Glutamatergic neuron (in vitro differentiated cells): ENCODE measurements at regions not wholly inside any gene's neighbourhood (a gene's known extent, or its start where the extent isn't known, plus 50 kb on each side); places are given as distances from the start of the nearest gene placed in this dataset.

ENCODE experiments used
- DNase-seq: peaks from one replicate; pipeline ENCODE4 v3.0.0; 2022
- H3K27ac Mint-ChIP-seq: one replicate; pipeline ENCODE4 v1.8.0; 2020; ENCODE audit warnings: mild to moderate bottlenecking, mixed read lengths, inconsistent platforms; ENCODE audit not compliant: unreplicated experiment
- H3K27me3 Mint-ChIP-seq: one replicate; pipeline ENCODE4 v1.8.0; 2020; ENCODE audit warnings: mild to moderate bottlenecking, moderate library complexity, mixed read lengths, inconsistent platforms; ENCODE audit not compliant: unreplicated experiment
- H3K36me3 Mint-ChIP-seq: one replicate; pipeline ENCODE4 v1.8.0; 2020; ENCODE audit warnings: mild to moderate bottlenecking, mixed read lengths, inconsistent platforms; ENCODE audit not compliant: unreplicated experiment
- H3K4me1 Mint-ChIP-seq: one replicate; pipeline ENCODE4 v1.8.0; 2020; ENCODE audit warnings: mild to moderate bottlenecking, low read depth, mixed read lengths, inconsistent platforms; ENCODE audit not compliant: unreplicated experiment
- H3K4me3 Mint-ChIP-seq: one replicate; pipeline ENCODE4 v1.8.0; 2020; ENCODE audit warnings: mild to moderate bottlenecking, mixed read lengths, inconsistent platforms; ENCODE audit not compliant: unreplicated experiment
- H3K9me3 Mint-ChIP-seq: one replicate; pipeline ENCODE4 v1.8.0; 2020; ENCODE audit warnings: mild to moderate bottlenecking, moderate library complexity, mixed read lengths, inconsistent platforms; ENCODE audit not compliant: unreplicated experiment
- CTCF ChIP-seq: fragments of 200-600 bp; sonication (generic); IDR thresholded peaks from one replicate; pipeline ENCODE4 v1.5.0; 2021; ENCODE audit not compliant: partially characterized antibody, unreplicated experiment

GRCh38 chr3:55373423-55373822 is 113.7 kb downstream of the WNT5A start:
- no peak overlapping the region for H3K4me3 Mint-ChIP-seq
- no peak for DNase-seq
- no peaks in the 10 kb centered on the region for H3K36me3 Mint-ChIP-seq

GRCh38 chr3:55370272-55370671 is 116.8 kb downstream of the WNT5A start:
- Mint-ChIP-seq H3K4me3 (no peak overlapping the region), H3K9me3 (no peaks in the 10 kb centered on the region), H3K36me3 (no peaks in the 10 kb centered on the region), H3K27me3 (no peaks in the 10 kb centered on the region), H3K27ac (no peak overlapping the region), H3K4me1 (no peaks in the 10 kb centered on the region)
- no peak for DNase-seq
- TF ChIP-seq CTCF, result no peak

More at GRCh38 chr3:55373423-55373822, 113.7 kb downstream of the WNT5A start:
- Mint-ChIP-seq H3K9me3 (no peaks in the 10 kb centered on the region), H3K27me3 (no peaks in the 10 kb centered on the region), H3K4me1 (no peaks in the 10 kb centered on the region), H3K27ac (no peak overlapping the region)
- TF ChIP-seq CTCF, result no peak

- no peaks in the 10 kb centered on the region for H3K9me3 Mint-ChIP-seq
- H3K4me3 Mint-ChIP-seq, result no peak overlapping the region
- H3K27ac Mint-ChIP-seq, result no peak overlapping the region
- TF ChIP-seq CTCF, result no peak
- no peak for DNase-seq
- H3K27me3 Mint-ChIP-seq, result no peaks in the 10 kb centered on the region
- H3K36me3 Mint-ChIP-seq, result no peaks in the 10 kb centered on the region
- H3K4me1 Mint-ChIP-seq, result no peaks in the 10 kb centered on the region
These were observed 117.8 kb downstream of the WNT5A start for GRCh38 chr3:55369141-55369847.

- Mint-ChIP-seq H3K9me3 (no peaks in the 10 kb centered on the region), H3K36me3 (no peaks in the 10 kb centered on the region), H3K4me1 (no peaks in the 10 kb centered on the region), H3K27me3 (no peaks in the 10 kb centered on the region), H3K4me3 (no peak overlapping the region), H3K27ac (no peak overlapping the region)
- no peak for TF ChIP-seq CTCF
- DNase-seq, result no peak
These were observed 118.7 kb downstream of the WNT5A start for GRCh38 chr3:55368366-55368765.

- Mint-ChIP-seq H3K36me3 (no peaks in the 10 kb centered on the region), H3K4me1 (no peaks in the 10 kb centered on the region), H3K27ac (no peak overlapping the region), H3K4me3 (no peak overlapping the region), H3K27me3 (no peaks in the 10 kb centered on the region), H3K9me3 (no peaks in the 10 kb centered on the region)
- TF ChIP-seq CTCF, result no peak
- no peak for DNase-seq
These were observed 119.7 kb downstream of the WNT5A start for GRCh38 chr3:55367384-55367783.
